Upper lobe of left lung (tissue), 6 donors: ENCODE measurements at regions not wholly inside any gene's neighbourhood (a gene's known extent, or its start where the extent isn't known, plus 50 kb on each side); places are given as distances from the start of the nearest gene placed in this dataset.

Source experiments
- ATAC-seq, 2 donors: fragments of 200-7000 bp; cut with Tn5 transposase; one replicate each; pipeline ENCODE4 v1.9.1; 2022; ENCODE audit warnings: mild to moderate bottlenecking in 2 of 2, moderate library complexity in 2 of 2; ENCODE audit not compliant: low FRiP score in 2 of 2
- DNase-seq, 2 donors: peaks; one replicate each; pipeline ENCODE4 v3.0.0-alpha.2; 2019 to 2020
- H3K27ac ChIP-seq, 4 donors: fragments of 200-600 bp; sonication (generic); one replicate each; pipeline ENCODE4 v1.5.1; 2016 to 2019
- H3K27me3 ChIP-seq, 4 donors: fragments of 200-600 bp; sonication (generic); one replicate each; pipeline ENCODE4 v1.5.1; 2017 to 2019
- H3K36me3 ChIP-seq, 4 donors: fragments of 200-600 bp; sonication (generic); one replicate each; pipeline ENCODE4 v1.5.1; 2016 to 2019
- H3K4me1 ChIP-seq, 4 donors: fragments of 200-600 bp; sonication (generic); one replicate each; pipeline ENCODE4 v1.5.1; 2018 to 2019
- H3K4me3 ChIP-seq, 4 donors: fragments of 200-600 bp; sonication (generic); one replicate each; pipeline ENCODE4 v1.5.1; 2017 to 2019; ENCODE audit warnings: mild to moderate bottlenecking in 2 of 4, moderate library complexity in 1 of 4
- H3K9me3 ChIP-seq, 4 donors: fragments of 200-600 bp; sonication (generic); one replicate each; pipeline ENCODE4 v1.5.1; 2018 to 2019
- EP300 ChIP-seq, 4 donors: sonication (generic); formaldehyde crosslinking; IDR thresholded peaks; one replicate each; pipeline ENCODE4 v1.5.1; 2017; ENCODE audit warnings: antibody characterized with exemption in 4 of 4, control low read depth in 2 of 4
- POLR2A ChIP-seq, 4 donors: fragments of 450-650 bp; IDR thresholded peaks; one replicate each; pipeline ENCODE4 v1.5.1; 2016 to 2017; ENCODE audit warnings: antibody characterized with exemption in 4 of 4, mild to moderate bottlenecking in 2 of 4
- POLR2AphosphoS5 ChIP-seq, 2 donors: sonication (generic); formaldehyde crosslinking; IDR thresholded peaks; one replicate each; pipeline ENCODE4 v1.5.1; 2017; ENCODE audit warnings: antibody characterized with exemption in 2 of 2
- WGBS, 2 donors: methylation state at CpG; one replicate each; pipeline ENCODE4 v1.1.5; 2017 to 2018; 5-methylcytosine and 5-hydroxymethylcytosine counted together
- TF ChIP-seq, protein P1 (sequence below), 6 experiments: fragments of 450-650 bp in 4 of 6; fragments of 200-600 bp in 2 of 6; sonication (generic) in 2 of 6; IDR thresholded peaks; one replicate each; pipeline ENCODE4 v1.5.1; 2016 to 2019; ENCODE audit warnings: antibody characterized with exemption in 6 of 6
- donor health status: DM: no; HTN: no; CAD: no; lungs with moderate emphysema.
- donor health status: DM: no; HTN: yes; CAD: no; lungs with severe emphysema.

- WGBS, 2 donors = 86 to 93% methylated on average over 9 to 12 of the region's 12 CpGs
- H3K9me3 ChIP-seq = no peaks in the 10 kb centered on the region
- H3K36me3 ChIP-seq = no peaks in the 10 kb centered on the region
- no peak for DNase-seq
- H3K27me3 ChIP-seq = no peaks in the 10 kb centered on the region
- TF ChIP-seq EP300 (IDR thresholded peaks at IDR 0.05) (no peak), POLR2A (IDR thresholded peaks at IDR 0.05) (no peak), POLR2AphosphoS5 (IDR thresholded peaks at IDR 0.05) (no peak)
- TF ChIP-seq, protein P1, sequence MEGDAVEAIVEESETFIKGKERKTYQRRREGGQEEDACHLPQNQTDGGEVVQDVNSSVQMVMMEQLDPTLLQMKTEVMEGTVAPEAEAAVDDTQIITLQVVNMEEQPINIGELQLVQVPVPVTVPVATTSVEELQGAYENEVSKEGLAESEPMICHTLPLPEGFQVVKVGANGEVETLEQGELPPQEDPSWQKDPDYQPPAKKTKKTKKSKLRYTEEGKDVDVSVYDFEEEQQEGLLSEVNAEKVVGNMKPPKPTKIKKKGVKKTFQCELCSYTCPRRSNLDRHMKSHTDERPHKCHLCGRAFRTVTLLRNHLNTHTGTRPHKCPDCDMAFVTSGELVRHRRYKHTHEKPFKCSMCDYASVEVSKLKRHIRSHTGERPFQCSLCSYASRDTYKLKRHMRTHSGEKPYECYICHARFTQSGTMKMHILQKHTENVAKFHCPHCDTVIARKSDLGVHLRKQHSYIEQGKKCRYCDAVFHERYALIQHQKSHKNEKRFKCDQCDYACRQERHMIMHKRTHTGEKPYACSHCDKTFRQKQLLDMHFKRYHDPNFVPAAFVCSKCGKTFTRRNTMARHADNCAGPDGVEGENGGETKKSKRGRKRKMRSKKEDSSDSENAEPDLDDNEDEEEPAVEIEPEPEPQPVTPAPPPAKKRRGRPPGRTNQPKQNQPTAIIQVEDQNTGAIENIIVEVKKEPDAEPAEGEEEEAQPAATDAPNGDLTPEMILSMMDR (IDR thresholded peaks at IDR 0.05) = no peak
- no peak for ATAC-seq
- H3K27ac ChIP-seq = no peak overlapping the region
- H3K4me1 ChIP-seq = peaks cover 5 to 19% (median 10%) of the 10 kb centered on the region in 4 donors
- no peak overlapping the region for H3K4me3 ChIP-seq
Observed at GRCh38 chr14:99039331-99040041, 232.5 kb downstream of the BCL11B start.

GRCh38 chr14:99040052-99040451 is 231.9 kb downstream of the BCL11B start:
- Histone ChIP-seq H3K27me3 (no peaks in the 10 kb centered on the region), H3K9me3 (no peaks in the 10 kb centered on the region), H3K27ac (no peak overlapping the region), H3K4me1 (peaks cover 5 to 17% (median 10%) of the 10 kb centered on the region in 4 donors), H3K4me3 (no peak overlapping the region), H3K36me3 (no peaks in the 10 kb centered on the region)
- 82 to 84% methylated on average over 16 to 18 of the region's 18 CpGs for WGBS, 2 donors
- ATAC-seq (no peak), DNase-seq (no peak)
- TF ChIP-seq, protein P1 (IDR thresholded peaks at IDR 0.05) = no peak
- TF ChIP-seq POLR2A (IDR thresholded peaks at IDR 0.05) = no peak

- Histone ChIP-seq H3K9me3 (no peaks in the 10 kb centered on the region), H3K27ac (no peak overlapping the region), H3K36me3 (no peaks in the 10 kb centered on the region), H3K27me3 (no peaks in the 10 kb centered on the region), H3K4me3 (no peak overlapping the region), H3K4me1 (peaks cover 4 to 11% (median 7%) of the 10 kb centered on the region in 4 donors)
- no peak for DNase-seq
- no peak for ATAC-seq
- TF ChIP-seq POLR2A (IDR thresholded peaks at IDR 0.05) (no peak), POLR2AphosphoS5 (IDR thresholded peaks at IDR 0.05) (no peak), EP300 (IDR thresholded peaks at IDR 0.05) (no peak)
- TF ChIP-seq, protein P1 (IDR thresholded peaks at IDR 0.05) = no peak
- 78 to 89% methylated on average over 15 to 17 of the region's 17 CpGs for WGBS, 2 donors
Observed at GRCh38 chr14:99040711-99041110, 231.3 kb downstream of the BCL11B start.

- Histone ChIP-seq H3K4me1 (peaks cover 2 to 5% (median 4%) of the 10 kb centered on the region in 4 donors), H3K9me3 (no peaks in the 10 kb centered on the region), H3K4me3 (no peak overlapping the region), H3K36me3 (no peaks in the 10 kb centered on the region), H3K27ac (no peak overlapping the region), H3K27me3 (no peaks in the 10 kb centered on the region)
- no peak for ATAC-seq
- DNase-seq = no peak
- TF ChIP-seq, protein P1 (IDR thresholded peaks at IDR 0.05) = no peak
- TF ChIP-seq EP300 (IDR thresholded peaks at IDR 0.05) = no peak
- no peak for TF ChIP-seq POLR2AphosphoS5 (IDR thresholded peaks at IDR 0.05)
- WGBS, 2 donors = 72 to 77% methylated on average over 8 of the region's 8 CpGs
Observed at GRCh38 chr14:99041141-99041819, 230.7 kb downstream of the BCL11B start.

DNA sequence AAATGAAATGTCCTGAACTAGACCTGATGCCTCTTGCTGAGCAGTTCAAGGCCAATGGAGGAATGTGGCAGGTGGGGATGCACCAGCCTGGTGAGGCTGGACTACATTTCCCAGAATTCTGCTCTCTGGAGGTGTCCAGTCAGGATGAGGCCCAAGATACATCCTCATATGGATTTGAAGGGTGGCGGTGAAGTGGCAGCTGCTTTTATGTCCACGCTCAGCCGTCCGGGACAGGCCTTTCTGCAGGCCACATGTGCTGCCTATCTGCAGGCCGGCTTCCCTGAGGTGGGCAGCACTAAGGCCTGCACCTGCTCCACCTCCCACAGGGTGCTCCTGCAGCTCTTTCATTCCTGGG is 230.2 kb downstream of the BCL11B start:
- Histone ChIP-seq H3K4me3 (no peak overlapping the region), H3K9me3 (no peaks in the 10 kb centered on the region), H3K36me3 (no peaks in the 10 kb centered on the region), H3K27ac (no peak overlapping the region), H3K27me3 (no peaks in the 10 kb centered on the region), H3K4me1 (peaks cover 0 to 5% (median 0%) of the 10 kb centered on the region in 4 donors)
- WGBS, 2 donors = 90 to 98% methylated on average over 5 of the region's 5 CpGs
- DNase-seq (no peak), ATAC-seq (no peak)
- TF ChIP-seq EP300 (IDR thresholded peaks at IDR 0.05) = no peak
- TF ChIP-seq, protein P1 (IDR thresholded peaks at IDR 0.05) = no peak
- no peak for TF ChIP-seq POLR2AphosphoS5 (IDR thresholded peaks at IDR 0.05)
- no peak for TF ChIP-seq POLR2A (IDR thresholded peaks at IDR 0.05)
